BJ (cell line): ENCODE measurements at regions not wholly inside any gene's neighbourhood (a gene's known extent, or its start where the extent isn't known, plus 50 kb on each side); places are given as distances from the start of the nearest gene placed in this dataset.
"Not testable (repeated sequence)": the region's sequence is repeated elsewhere in the genome, so short reads cannot be mapped to it uniquely, and the experiment has no call there.

Experiments
- CTCF ChIA-PET: fragments of 350-600 bp; formaldehyde crosslinking; extraction: SDS; loops from one replicate; lab custom pipeline; 2021; ENCODE audit warnings: antibody characterized with exemption, inconsistent platforms; lab: Yijun Ruan, JAX
- POLR2A ChIA-PET: fragments of 300-600 bp; sonication (Branson Sonifier 250); formaldehyde crosslinking; extraction: SDS; loops from one replicate; lab custom pipeline; 2021; ENCODE audit warnings: antibody characterized with exemption; lab: Charles Lee
- DNase-seq: peaks from one replicate; pipeline ENCODE4 v3.0.0-alpha.2; 2011; ENCODE audit warnings: low read depth
- H3K27me3 ChIP-seq: 2 replicates; pipeline ENCODE4 v1.6.0; 2011; ENCODE audit warnings: low read length; ENCODE audit not compliant: control insufficient read depth, insufficient read depth
- H3K36me3 ChIP-seq: 2 replicates; pipeline ENCODE4 v1.5.1; 2011; ENCODE audit warnings: low read length; ENCODE audit not compliant: control insufficient read depth, insufficient read depth
- H3K4me3 ChIP-seq: 2 replicates; pipeline ENCODE4 v1.5.1; 2011; ENCODE audit warnings: low read depth, mild to moderate bottlenecking, control low read depth, low read length
- TF ChIP-seq, protein P1 (sequence below): IDR thresholded peaks from 2 replicates; pipeline ENCODE4 v1.5.1; 2011; ENCODE audit warnings: low read depth, mild to moderate bottlenecking, control low read depth, inconsistent platforms, low read length, moderate library complexity; ENCODE audit not compliant: insufficient read depth

DNA sequence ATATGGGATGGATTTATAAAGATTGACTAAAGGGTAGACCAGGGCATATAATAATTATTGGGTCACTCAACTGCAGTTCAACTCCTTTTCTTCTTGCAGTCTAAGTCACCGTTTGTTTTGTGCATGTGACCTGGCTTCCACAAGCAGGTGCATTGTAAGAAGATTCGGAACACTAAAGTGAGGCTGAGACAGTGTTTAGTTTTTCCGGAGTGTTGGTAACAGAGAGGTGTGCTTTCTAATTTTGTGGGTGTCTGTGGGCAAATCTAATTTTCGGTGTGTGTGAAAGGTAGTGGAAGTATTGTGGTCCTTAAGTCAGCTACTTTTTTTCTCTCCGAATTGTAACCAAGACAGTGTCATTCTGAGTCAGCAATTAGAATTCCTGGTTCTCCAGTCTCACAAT, 184.5 kb downstream of the CDH19 start:
- POLR2A ChIA-PET = no interaction called here
- H3K36me3 ChIP-seq = no peaks in the 10 kb centered on the region
- DNase-seq = no peak
- TF ChIP-seq, protein P1, sequence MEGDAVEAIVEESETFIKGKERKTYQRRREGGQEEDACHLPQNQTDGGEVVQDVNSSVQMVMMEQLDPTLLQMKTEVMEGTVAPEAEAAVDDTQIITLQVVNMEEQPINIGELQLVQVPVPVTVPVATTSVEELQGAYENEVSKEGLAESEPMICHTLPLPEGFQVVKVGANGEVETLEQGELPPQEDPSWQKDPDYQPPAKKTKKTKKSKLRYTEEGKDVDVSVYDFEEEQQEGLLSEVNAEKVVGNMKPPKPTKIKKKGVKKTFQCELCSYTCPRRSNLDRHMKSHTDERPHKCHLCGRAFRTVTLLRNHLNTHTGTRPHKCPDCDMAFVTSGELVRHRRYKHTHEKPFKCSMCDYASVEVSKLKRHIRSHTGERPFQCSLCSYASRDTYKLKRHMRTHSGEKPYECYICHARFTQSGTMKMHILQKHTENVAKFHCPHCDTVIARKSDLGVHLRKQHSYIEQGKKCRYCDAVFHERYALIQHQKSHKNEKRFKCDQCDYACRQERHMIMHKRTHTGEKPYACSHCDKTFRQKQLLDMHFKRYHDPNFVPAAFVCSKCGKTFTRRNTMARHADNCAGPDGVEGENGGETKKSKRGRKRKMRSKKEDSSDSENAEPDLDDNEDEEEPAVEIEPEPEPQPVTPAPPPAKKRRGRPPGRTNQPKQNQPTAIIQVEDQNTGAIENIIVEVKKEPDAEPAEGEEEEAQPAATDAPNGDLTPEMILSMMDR = no peak
- H3K4me3 ChIP-seq = no peak overlapping the region
- no peaks in the 10 kb centered on the region for H3K27me3 ChIP-seq
- CTCF ChIA-PET = no interaction called here

DNA sequence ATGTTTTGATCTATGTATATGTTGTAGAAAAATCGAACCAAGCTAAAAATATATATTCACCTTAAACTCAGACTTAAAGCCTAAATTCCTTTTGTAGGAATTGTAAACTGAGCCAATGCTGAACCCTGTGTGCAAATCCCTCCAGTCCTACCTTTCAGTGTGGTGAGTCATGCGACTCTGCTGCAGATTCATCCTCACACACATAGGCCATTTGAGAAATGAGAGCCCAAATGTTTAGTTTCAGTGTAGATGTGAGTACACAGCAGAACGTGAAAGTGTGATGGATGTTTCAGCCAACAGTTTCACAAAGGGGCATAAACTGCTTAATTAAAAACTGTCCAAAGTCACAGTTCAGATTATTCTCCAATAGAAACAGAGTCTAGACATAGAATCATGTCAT, 193.2 kb downstream of the CDH19 start:
- H3K27me3 ChIP-seq = no peaks in the 10 kb centered on the region
- H3K36me3 ChIP-seq = no peaks in the 10 kb centered on the region
- H3K4me3 ChIP-seq = no peak overlapping the region
- TF ChIP-seq, protein P1 = no peak
- DNase-seq = no peak
- POLR2A ChIA-PET = no interaction called here
- CTCF ChIA-PET = no interaction called here

DNA sequence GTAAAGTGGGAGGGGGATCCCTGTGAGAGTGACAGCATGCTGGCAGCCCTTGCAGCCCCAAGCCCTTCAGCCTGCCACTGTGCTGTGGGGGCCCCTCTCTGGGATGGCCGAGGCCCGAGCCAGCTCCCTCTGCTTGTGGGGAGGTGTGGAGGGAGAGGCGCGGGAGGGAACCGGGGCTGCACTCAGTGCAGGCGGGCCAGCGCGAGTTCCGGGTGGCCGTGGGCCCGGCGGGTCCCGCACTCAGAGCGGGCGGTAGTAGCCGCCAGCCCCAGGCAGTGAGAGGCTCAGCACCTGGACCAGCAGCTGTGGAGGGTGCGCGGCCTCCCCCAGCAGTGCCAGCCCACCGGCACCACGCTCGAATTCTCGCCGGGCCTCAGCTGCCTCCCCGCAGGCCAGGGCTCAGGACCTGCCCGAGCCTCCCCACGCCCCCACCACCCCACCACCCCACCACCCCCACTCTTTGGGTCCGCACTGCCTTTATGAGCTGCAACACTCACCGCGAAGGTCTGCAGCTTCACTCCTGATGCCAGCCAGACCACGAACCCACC, 208.1 kb downstream of the CDH19 start:
- no peaks in the 10 kb centered on the region for H3K27me3 ChIP-seq
- no peak overlapping the region for H3K4me3 ChIP-seq
- TF ChIP-seq, protein P1 = no peak
- no peaks in the 10 kb centered on the region for H3K36me3 ChIP-seq
- CTCF ChIA-PET = no interaction called here
- POLR2A ChIA-PET = no interaction called here
- no peak for DNase-seq

DNA sequence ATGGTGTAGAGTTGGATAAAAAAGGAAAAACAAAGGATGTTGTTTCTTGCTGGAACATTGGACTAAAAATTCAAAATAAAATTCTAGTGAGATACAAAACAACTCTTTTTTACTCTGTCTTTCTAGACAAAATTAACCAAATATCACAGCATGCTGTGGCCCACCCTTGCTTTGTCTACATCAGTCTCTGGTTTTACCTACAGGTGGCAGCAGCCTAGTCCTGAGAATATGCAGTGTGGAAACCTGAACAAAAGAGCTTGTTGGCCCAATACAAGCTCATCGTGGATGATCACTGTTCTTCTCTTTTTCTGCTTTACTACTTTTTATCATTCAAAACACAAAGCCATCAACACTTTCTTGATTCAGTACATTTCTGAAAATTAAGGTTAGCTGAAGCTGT, 210.4 kb downstream of the CDH19 start:
- H3K4me3 ChIP-seq = no peak overlapping the region
- H3K36me3 ChIP-seq = no peaks in the 10 kb centered on the region
- H3K27me3 ChIP-seq = no peaks in the 10 kb centered on the region
- ChIA-PET CTCF (no interaction called here), POLR2A (no interaction called here)
- TF ChIP-seq, protein P1 = no peak
- no peak for DNase-seq

DNA sequence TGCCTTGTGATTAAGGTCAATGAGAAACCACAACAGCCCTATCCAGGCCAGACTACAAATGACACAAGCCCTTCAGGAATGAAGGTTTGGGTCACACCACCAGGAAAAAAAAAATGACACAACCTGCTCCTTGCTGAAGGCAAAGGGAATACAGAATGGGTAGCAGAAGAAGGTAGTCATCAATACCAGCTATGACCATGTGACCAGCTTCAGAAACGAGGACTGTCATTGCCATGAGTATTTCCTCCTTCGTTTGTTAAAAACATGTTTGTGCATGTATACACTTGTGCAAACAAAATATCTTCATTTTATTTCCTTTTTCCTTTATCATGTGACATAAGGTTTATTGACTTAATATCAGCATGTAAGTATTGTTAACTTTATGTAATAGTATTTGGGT, 226.6 kb downstream of the CDH19 start:
- no peak overlapping the region for H3K4me3 ChIP-seq
- TF ChIP-seq, protein P1 = no peak
- ChIA-PET POLR2A (no interaction called here), CTCF (interaction anchor here (1.0 kb wide), 1 partner anchor 21 kb away, joined by 3 read pairs; no protein-coding TSS in a partner anchor)
- no peaks in the 10 kb centered on the region for H3K36me3 ChIP-seq
- H3K27me3 ChIP-seq = no peaks in the 10 kb centered on the region
- no peak for DNase-seq

DNA sequence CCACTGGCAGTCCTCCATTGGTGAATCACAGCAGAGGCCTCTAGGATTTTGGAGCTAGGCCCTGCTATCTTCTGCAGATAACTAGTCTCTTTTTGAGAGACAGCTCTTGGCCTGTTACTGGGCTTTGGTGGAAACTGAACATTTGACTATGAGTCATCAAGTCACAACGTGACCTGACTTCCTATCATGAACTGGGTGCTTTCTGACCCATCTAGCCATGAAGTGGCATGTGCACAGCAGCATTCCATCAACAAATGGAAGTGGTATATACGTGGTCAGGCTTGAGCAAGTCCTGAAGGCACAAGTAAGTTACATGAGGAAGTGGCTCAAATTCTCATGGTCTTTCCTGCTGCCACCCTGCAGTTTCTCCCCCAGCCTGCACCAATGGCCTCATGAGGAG, 228.5 kb downstream of the CDH19 start:
- H3K27me3 ChIP-seq, H3K4me3 ChIP-seq, CTCF ChIA-PET, POLR2A ChIA-PET, DNase-seq, H3K36me3 ChIP-seq: not testable (repeated sequence)
